WTC11 (cell line): ENCODE measurements at regions not wholly inside any gene's neighbourhood (a gene's known extent, or its start where the extent isn't known, plus 50 kb on each side); places are given as distances from the start of the nearest gene placed in this dataset.

ENCODE experiments used
- ATAC-seq: fragments of 200-7000 bp; cut with Tn5 transposase; 2 replicates; pipeline ENCODE4 v1.10.0; 2021; ENCODE audit warnings: mild to moderate bottlenecking, moderate library complexity
- CTCF ChIA-PET: fragments of 300-600 bp; sonication (Branson Sonifier 250); formaldehyde crosslinking; loops from one replicate; lab custom pipeline; 2021; ENCODE audit warnings: antibody characterized with exemption; lab: Charles Lee
- POLR2A ChIA-PET: fragments of 350-600 bp; sonication (Branson Sonifier 250); formaldehyde crosslinking; loops from one replicate; lab custom pipeline; 2021; ENCODE audit warnings: antibody characterized with exemption; lab: Charles Lee
- DNase-seq: peaks from one replicate; pipeline ENCODE4 v3.0.0; 2021; ENCODE audit warnings: low spot score
- H3K27ac Mint-ChIP-seq: 2 replicates; pipeline ENCODE4 v1.8.0; 2021; ENCODE audit warnings: mixed read lengths
- H3K27me3 Mint-ChIP-seq: 2 replicates; pipeline ENCODE4 v1.8.0; 2021; ENCODE audit warnings: low read depth, mild to moderate bottlenecking, moderate library complexity, mixed read lengths
- H3K36me3 Mint-ChIP-seq: 2 replicates; pipeline ENCODE4 v1.8.0; 2021; ENCODE audit warnings: mixed read lengths
- H3K4me1 Mint-ChIP-seq: 2 replicates; pipeline ENCODE4 v1.8.0; 2022; ENCODE audit warnings: mixed read lengths
- H3K4me3 Mint-ChIP-seq: 2 replicates; pipeline ENCODE4 v1.8.0; 2021; ENCODE audit warnings: mild to moderate bottlenecking, moderate library complexity, mixed read lengths
- H3K9me3 Mint-ChIP-seq: 2 replicates; pipeline ENCODE4 v1.8.0; 2021; ENCODE audit warnings: mixed read lengths
- CDX4 ChIP-seq: fragments of 250-450 bp; sonication (Bioruptor Pico); IDR thresholded peaks from 2 replicates; pipeline ENCODE4 v1.9.0; 2021; ENCODE audit warnings: moderate library complexity, mild to moderate bottlenecking, inconsistent platforms, borderline replicate concordance
- E2F1 ChIP-seq: sonication (generic); formaldehyde crosslinking; IDR thresholded peaks from 2 replicates; pipeline ENCODE4 v1.8.0; 2022; ENCODE audit warnings: mild to moderate bottlenecking, missing genetic modification reagents
- FOXJ3 ChIP-seq: sonication (generic); formaldehyde crosslinking; IDR thresholded peaks from 2 replicates; pipeline ENCODE4 v1.9.0; 2021; ENCODE audit warnings: missing genetic modification reagents, mild to moderate bottlenecking, borderline replicate concordance
- GABPB1 ChIP-seq: sonication (generic); formaldehyde crosslinking; IDR thresholded peaks from 2 replicates; pipeline ENCODE4 v1.8.1; 2023; ENCODE audit warnings: mild to moderate bottlenecking, missing genetic modification reagents
- IRF1 ChIP-seq: sonication (generic); formaldehyde crosslinking; IDR thresholded peaks from 2 replicates; pipeline ENCODE4 v1.8.0; 2023; ENCODE audit warnings: missing genetic modification reagents
- MYBL2 ChIP-seq: sonication (generic); formaldehyde crosslinking; IDR thresholded peaks from 2 replicates; pipeline ENCODE4 v1.8.1; 2023; ENCODE audit warnings: mild to moderate bottlenecking, moderate library complexity, missing genetic modification reagents
- PRDM15 ChIP-seq: sonication (generic); formaldehyde crosslinking; IDR thresholded peaks from 2 replicates; pipeline ENCODE4 v1.8.0; 2022; ENCODE audit warnings: missing genetic modification reagents
- STAT6 ChIP-seq: sonication (generic); formaldehyde crosslinking; conservative IDR thresholded peaks from 2 replicates; pipeline ENCODE4 v1.8.1; 2023; ENCODE audit warnings: mild to moderate bottlenecking, low read depth, missing genetic modification reagents, moderate library complexity
- TEAD1 ChIP-seq: sonication (generic); formaldehyde crosslinking; IDR thresholded peaks from 2 replicates; pipeline ENCODE4 v1.8.0; 2022; ENCODE audit warnings: mild to moderate bottlenecking, missing genetic modification reagents
- TEAD4 ChIP-seq: sonication (generic); formaldehyde crosslinking; IDR thresholded peaks from 2 replicates; pipeline ENCODE4 v1.8.0; 2022; ENCODE audit warnings: mild to moderate bottlenecking, missing genetic modification reagents
- ZBTB21 ChIP-seq: sonication (generic); formaldehyde crosslinking; IDR thresholded peaks from 2 replicates; pipeline ENCODE4 v1.8.1; 2023; ENCODE audit warnings: mild to moderate bottlenecking, missing genetic modification reagents, borderline replicate concordance
- ZNF232 ChIP-seq: sonication (generic); formaldehyde crosslinking; IDR thresholded peaks from 2 replicates; pipeline ENCODE4 v1.8.0; 2022; ENCODE audit warnings: mild to moderate bottlenecking, missing genetic modification reagents
- ZNF263 ChIP-seq: sonication (generic); formaldehyde crosslinking; IDR thresholded peaks from 2 replicates; pipeline ENCODE4 v1.8.1; 2022; ENCODE audit warnings: low read depth, mild to moderate bottlenecking, moderate library complexity, missing genetic modification reagents
- ZNF671 ChIP-seq: fragments of 250-450 bp; sonication (Bioruptor Pico); IDR thresholded peaks from 2 replicates; pipeline ENCODE4 v1.8.0; 2021; ENCODE audit warnings: mild to moderate bottlenecking
- TF ChIP-seq, protein P1 (sequence below): sonication (generic); formaldehyde crosslinking; IDR thresholded peaks from 2 replicates; pipeline ENCODE4 v1.8.1; 2023; ENCODE audit warnings: mild to moderate bottlenecking, missing genetic modification reagents

DNA sequence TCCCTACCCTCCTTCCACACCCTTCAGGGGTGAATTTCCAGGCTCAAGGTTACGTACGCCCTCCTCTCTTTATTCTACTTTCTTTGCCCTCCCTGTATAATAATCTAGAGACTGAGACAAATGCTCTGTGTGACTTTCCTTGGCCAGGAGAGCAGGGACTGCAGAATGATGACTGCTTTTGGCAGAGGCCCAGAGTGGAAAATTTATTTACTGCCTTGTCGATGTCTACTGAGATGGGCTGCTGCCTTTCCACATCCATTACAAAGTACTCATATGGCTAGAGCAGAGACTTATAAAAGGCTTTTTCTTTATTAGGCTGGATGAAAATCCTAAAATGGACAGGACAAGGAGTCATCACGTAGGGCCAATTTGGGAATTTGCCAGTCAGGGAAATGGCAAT is 576.2 kb downstream of the TUSC7 start:
- H3K9me3 Mint-ChIP-seq, result no peaks in the 10 kb centered on the region
- TF ChIP-seq, protein P1, sequence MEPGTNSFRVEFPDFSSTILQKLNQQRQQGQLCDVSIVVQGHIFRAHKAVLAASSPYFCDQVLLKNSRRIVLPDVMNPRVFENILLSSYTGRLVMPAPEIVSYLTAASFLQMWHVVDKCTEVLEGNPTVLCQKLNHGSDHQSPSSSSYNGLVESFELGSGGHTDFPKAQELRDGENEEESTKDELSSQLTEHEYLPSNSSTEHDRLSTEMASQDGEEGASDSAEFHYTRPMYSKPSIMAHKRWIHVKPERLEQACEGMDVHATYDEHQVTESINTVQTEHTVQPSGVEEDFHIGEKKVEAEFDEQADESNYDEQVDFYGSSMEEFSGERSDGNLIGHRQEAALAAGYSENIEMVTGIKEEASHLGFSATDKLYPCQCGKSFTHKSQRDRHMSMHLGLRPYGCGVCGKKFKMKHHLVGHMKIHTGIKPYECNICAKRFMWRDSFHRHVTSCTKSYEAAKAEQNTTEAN (CRISPR knock-in tag), result no peak
- TF ChIP-seq FOXJ3 (CRISPR knock-in tag) (no peak), IRF1 (CRISPR knock-in tag) (no peak), TEAD4 (CRISPR knock-in tag) (no peak), CDX4 (CRISPR knock-in tag) (no peak), MYBL2 (no peak), GABPB1 (no peak), ZNF671 (CRISPR knock-in tag) (no peak), STAT6 (CRISPR knock-in tag) (no peak), ZNF232 (CRISPR knock-in tag) (no peak), ZBTB21 (CRISPR knock-in tag) (no peak), E2F1 (CRISPR knock-in tag) (no peak)
- no peak overlapping the region for H3K4me3 Mint-ChIP-seq
- H3K4me1 Mint-ChIP-seq, result no peaks in the 10 kb centered on the region
- 0 out of 2 replicates have a peak overlapping the region, but pooled peaks have one; percentile 54 for H3K27ac Mint-ChIP-seq
- H3K27me3 Mint-ChIP-seq, result no peaks in the 10 kb centered on the region
- no peak for DNase-seq
- POLR2A ChIA-PET, result no interaction called here
- no peaks in the 10 kb centered on the region for H3K36me3 Mint-ChIP-seq
- CTCF ChIA-PET, result no interaction called here
- no peak for ATAC-seq

- Mint-ChIP-seq H3K4me1 (peaks cover 3% of the 10 kb centered on the region), H3K27me3 (no peaks in the 10 kb centered on the region), H3K4me3 (no peak overlapping the region), H3K36me3 (no peaks in the 10 kb centered on the region), H3K9me3 (no peaks in the 10 kb centered on the region), H3K27ac (no peak overlapping the region)
- no peak for DNase-seq
- no peak for ATAC-seq
- POLR2A ChIA-PET, result no interaction called here
- no peak for TF ChIP-seq PRDM15
- no peak for TF ChIP-seq ZNF263 (CRISPR knock-in tag)
- TF ChIP-seq TEAD1, result no peak
- CTCF ChIA-PET, result no interaction called here
Measured at GRCh38 chr3:117286488-117286887, 576.9 kb downstream of the TUSC7 start.
